HG03025 (cell line): ENCODE measurements at regions not wholly inside any gene's neighbourhood (a gene's known extent, or its start where the extent isn't known, plus 50 kb on each side); places are given as distances from the start of the nearest gene placed in this dataset.
A peak's percentile ranks its signal among the peaks of the same experiment; 100 is the strongest.

Source experiments
- ATAC-seq: cut with Tn5 transposase; IDR thresholded peaks from one replicate; pipeline ENCODE4 v1.9.1; 2021; ENCODE audit warnings: mild to moderate bottlenecking, moderate library complexity; ENCODE audit not compliant: unreplicated experiment, low FRiP score

DNA sequence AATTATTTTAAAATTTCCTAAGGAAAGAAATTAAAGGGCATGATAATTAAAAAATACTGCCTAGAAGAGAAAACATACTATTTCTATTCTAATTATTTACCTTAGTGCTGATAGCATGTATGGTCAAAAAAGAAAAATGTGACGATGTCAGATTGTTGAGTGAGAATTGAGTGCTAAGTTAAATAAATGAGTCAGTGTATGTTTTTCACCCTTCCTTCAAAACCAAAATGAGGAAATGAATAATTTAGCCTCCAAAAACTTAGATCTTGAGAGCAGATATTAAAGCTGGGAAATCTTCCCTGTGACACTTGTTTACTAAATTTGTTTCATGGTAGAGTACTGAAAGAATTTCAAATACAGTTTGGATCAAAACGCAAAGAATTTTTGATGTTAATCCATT, 58.6 kb upstream of the NYAP2 start:
- no peak for ATAC-seq

- no peak for ATAC-seq
Observed at GRCh38 chr2:225337183-225337582, 62.3 kb upstream of the NYAP2 start.

DNA sequence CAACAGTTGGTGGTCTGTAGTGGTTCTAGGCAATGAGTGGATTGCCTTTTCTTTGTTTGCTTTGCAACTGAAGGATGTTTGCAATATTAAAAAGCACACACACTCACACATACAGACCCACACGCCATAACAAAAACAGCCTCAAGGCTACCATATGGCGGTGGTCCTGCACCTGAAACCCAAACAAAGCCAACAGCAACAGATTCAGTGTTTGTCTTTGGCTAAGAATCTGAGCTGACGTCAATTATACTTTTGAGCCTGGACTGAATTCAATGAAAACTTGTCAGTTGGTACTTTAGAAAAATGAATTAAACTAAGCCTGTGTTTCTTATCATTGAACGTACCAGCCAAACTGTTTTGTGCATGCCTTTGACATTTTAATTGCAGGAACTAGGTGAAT, 65.0 kb upstream of the NYAP2 start:
- no peak for ATAC-seq

DNA sequence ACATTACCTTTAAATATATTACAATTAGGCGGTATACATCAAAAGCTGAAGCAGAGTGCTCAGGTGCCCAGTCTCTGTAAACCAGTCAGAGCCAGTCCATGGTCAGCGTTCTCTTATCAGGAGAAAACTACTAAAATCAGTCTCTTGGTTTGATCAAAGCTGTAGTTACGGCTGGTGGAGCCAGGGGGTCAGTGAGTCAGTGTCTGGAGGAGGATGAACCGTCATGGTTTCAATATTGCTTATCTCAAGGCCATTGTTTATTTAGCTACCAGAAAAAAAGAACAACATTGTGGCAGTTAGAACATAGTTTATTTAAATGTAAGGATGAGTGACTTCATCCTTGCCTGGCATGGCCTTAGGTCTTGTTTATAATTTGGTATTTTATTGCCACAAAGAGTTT, 71.3 kb upstream of the NYAP2 start:
- no peak for ATAC-seq

DNA sequence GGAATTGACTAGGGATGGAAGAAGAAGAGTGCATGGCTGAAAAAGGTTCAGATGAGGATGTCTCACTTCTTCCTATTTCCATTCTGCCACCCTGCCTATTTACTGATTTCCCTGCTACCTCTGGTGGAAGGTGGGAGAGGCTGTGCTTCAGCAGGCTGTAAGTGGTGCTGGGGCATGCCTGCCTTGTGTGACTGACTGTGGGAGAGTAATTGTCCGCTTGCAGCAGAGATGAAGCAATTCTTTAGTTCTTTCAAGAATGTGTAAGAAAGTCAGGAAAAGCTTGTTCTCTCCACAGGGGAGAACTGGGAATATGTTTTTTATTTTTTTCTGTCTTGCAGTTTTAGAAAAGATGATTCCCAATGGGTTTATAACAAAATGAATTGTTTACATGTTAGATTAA, 72.5 kb upstream of the NYAP2 start:
- ATAC-seq, result no peak

GRCh38 chr2:225319872-225320271, 79.6 kb upstream of the NYAP2 start:
- ATAC-seq, result no peak

- no peak for ATAC-seq
Observed at GRCh38 chr2:225318440-225318839, 81.1 kb upstream of the NYAP2 start.

DNA sequence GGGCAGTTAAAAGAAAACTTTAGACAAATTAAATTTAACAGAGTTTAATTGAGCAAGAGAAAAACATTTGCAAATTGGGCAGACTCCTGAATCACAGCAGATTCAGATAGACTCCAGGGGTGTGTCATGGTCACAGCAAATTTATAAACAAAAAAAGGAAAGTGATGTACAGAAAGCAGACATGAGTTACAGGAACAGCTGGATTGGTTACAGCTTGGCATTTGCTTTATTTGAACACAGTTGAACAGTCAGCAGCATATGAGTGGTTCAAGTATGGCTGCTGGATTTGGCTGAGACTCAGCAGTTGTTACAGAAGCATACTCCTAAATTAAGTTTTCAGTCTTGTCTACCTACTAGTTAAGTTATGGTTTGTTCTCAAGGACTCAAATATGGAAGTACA, 82.3 kb upstream of the NYAP2 start:
- no peak for ATAC-seq

DNA sequence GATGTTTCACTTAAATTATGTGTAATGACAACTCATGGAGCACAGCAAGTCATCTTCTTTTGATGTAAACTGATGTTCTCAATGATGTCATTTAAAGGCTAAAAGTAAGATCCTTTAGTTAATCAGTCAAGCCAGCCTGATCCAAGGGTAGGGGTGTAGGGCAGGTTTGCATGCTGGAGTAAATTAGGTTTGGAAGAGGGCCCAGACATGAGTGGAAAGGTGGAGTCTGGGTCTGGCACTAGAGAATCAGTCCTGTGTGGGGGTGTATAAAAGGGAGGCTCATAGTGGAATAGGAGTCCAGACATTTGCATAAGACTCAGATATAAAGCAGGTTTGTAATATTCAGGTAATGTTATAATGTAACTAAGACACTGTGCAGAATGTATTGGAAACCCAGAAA, 88.8 kb upstream of the NYAP2 start:
- ATAC-seq, result no peak

GRCh38 chr2:225309516-225309915, 90.0 kb upstream of the NYAP2 start:
- ATAC-seq, result no peak

GRCh38 chr2:225296951-225297350, 102.6 kb upstream of the NYAP2 start:
- ATAC-seq, result no peak

DNA sequence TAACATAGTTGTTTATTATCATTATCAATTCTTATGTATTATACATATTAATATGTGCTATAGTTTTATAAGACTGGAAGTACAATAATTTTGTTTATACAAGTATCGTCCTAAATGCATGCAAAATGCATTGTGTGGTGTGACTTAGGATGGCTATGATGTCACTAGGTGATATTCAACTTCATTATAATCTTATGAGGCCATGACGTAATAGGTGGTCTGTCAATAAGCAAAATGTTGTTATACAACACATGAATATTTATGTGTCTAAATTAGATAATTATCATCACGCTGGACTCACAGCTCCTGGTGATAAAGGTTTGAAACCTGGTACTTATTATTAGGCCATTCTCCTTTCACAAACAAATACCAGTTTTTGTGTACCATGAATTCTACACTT, 104.4 kb upstream of the NYAP2 start:
- ATAC-seq, result no peak

DNA sequence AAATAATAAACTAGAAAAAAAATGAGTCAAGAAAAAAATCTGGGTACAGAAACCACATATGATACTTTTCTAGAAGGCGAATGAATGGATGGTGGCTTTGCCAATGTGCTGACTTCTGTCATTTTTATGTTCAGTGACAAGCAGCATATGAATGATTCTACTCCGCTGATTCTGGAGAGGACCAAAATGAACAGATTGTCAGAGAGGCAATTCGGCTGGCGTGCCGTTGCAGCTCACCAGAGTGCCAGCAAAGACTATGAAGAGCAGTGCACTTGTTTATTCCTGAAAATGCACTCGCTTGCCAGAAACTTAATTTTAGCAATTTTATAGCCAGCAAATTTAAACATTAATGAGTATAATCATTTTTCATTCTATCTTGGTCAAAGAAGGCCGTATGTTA, 105.9 kb upstream of the NYAP2 start:
- ATAC-seq, result no peak

- no peak for ATAC-seq
Observed at GRCh38 chr2:225290757-225291400, 108.6 kb upstream of the NYAP2 start.

- ATAC-seq, result no peak
Observed at GRCh38 chr2:225289659-225290058, 109.9 kb upstream of the NYAP2 start.

DNA sequence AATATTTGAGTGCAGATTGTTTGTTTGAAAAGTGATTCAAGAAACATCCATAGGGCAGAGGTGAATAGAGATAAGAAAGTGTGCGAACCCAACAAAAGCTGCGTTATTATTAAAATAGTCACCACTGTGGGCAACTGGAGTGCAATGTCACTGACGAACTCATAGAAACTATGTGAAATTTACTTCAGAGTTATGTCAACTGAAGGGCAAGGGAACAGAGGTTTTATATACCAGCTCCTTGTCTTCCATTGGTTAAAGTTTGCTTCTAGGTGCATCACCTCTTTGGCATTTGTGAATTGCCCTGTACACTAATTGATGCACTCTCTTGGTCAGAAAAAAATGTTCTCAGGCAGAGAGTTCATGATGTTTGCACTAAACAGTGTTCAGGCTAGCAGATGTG, 110.5 kb upstream of the NYAP2 start:
- no peak for ATAC-seq

DNA sequence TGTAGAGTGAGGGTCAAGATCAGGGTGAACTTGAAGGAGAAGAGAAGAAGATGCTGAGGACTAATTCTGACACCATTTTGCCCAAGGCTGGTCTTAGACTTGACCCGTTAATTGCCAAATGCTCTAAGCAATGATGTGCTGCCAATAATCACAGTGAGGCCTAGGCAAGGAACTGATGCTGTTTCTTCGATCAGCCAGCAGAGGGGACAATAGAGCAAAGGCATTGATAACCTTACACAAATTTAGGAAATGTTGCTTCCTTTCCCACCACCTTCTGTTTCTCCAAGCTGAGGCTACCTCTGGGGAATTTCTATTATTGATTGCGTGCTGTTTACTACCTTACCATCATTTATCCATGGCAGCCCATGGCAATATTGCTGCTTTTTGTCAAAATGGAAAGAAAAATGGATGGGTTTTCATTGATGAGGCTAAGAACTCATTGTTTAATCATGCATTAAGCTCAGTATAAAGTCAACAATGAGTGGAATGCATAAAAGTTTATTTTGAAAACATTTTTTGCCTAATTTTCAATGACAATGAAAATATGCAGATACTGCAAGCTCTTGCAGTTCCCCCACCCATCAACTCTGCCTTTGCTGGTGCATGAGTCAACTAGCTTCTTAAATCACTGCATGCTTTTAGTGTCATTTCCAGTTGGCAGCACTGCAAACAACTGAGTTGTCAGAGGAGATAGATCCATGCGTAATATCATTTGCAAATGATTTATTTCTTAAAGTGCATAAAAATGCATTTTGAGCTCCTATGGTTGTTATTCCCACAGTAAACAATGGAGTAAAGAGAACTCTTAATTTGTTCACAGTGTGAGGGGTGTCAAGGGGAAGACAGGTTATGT, 116.4 kb upstream of the NYAP2 start:
- no peak for ATAC-seq

- peak; percentile 90 for ATAC-seq
Observed at GRCh38 chr2:225276207-225276606, 123.3 kb upstream of the NYAP2 start.

DNA sequence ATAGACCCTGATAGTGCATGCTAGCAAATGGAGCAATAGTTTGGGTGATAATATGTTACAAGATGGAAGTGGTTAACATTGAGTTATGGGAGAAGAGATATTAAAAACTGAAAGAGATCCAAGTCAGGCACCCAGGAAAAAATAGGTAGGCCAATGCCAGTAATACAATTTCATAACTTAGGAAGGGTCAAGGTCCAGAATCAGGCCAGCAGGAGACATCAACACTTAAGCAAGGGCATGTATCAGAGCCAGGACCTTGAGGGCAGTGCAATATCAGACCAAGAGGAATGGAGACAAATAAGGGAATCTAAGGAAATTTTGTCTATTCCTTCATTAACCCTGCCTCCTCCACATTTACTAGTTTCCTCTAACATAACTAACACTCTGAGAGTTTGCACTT, 124.1 kb upstream of the NYAP2 start:
- no peak for ATAC-seq

GRCh38 chr2:225274751-225275150, 124.8 kb upstream of the NYAP2 start:
- ATAC-seq, result no peak

DNA sequence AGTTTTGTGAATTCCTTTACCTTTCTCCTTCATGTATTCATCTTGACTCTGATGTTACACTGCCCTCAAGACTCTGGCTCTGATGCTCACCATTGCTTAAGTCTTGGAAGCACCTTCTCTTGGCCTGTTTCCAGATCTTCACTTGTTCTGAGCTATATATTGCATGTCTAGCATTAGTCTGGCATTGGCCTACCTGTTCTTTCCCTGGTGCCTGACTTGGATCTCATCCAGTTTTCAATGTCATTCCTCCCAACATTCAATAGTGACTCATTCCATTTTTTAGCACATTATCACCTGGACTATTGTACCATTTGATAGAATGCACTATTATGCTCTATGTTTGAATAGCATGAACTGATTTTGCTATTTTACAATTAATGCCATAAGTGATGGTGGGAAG, 127.3 kb upstream of the NYAP2 start:
- ATAC-seq, result no peak

DNA sequence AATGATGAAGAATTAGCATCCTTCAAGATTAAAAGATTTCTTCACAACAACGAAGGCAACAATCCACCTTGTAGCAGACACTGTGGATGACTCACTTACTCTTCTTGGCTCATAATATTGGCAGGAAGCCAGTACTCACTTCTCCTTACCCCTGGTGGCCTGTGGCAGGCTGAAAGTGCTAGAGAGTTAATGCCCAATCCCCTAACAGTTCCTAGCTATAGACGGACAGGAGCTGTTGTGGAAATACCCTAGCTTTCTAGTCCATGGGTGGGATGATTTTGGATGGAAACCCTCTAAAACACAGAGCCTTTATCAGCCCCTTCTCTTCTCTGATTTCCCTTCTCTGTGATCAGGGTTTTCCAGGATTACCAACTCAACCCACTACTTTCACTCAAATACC, 128.6 kb upstream of the NYAP2 start:
- ATAC-seq, result peak; percentile 99
